GM12878 (cell line): ENCODE measurements at regions not wholly inside any gene's neighbourhood (a gene's known extent, or its start where the extent isn't known, plus 50 kb on each side); places are given as distances from the start of the nearest gene placed in this dataset.

Experiments
- BCL3 ChIP-seq: IDR thresholded peaks from 2 replicates; pipeline ENCODE4 v1.6.1; 2011; ENCODE audit warnings: borderline replicate concordance, low read depth, mild to moderate bottlenecking, moderate library complexity, low read length; ENCODE audit not compliant: insufficient read depth, poor library complexity, severe bottlenecking
- EP300 ChIP-seq, 2 experiments: fragments of 150-350 bp in 1 of 2; IDR thresholded peaks; 2 replicates each; pipeline ENCODE4 v1.6.1; 2011 to 2012; ENCODE audit warnings: low read depth in 2 of 2, low read length in 2 of 2, borderline replicate concordance in 1 of 2, improper control_type of control experiment in 1 of 2, inconsistent platforms in 1 of 2; ENCODE audit not compliant: control insufficient read depth in 1 of 2
- HSF1 ChIP-seq: fragments of 150-350 bp; IDR thresholded peaks from 2 replicates; pipeline ENCODE4 v1.6.1; 2014; ENCODE audit warnings: mild to moderate bottlenecking, low read depth, low read length
- IKZF1 ChIP-seq: fragments of 450-650 bp; conservative IDR thresholded peaks from 2 replicates; pipeline ENCODE4 v1.6.1; 2017; ENCODE audit warnings: antibody characterized with exemption, mild to moderate bottlenecking
- IRF5 ChIP-seq: fragments of 450-650 bp; IDR thresholded peaks from 2 replicates; pipeline ENCODE4 v1.6.1; 2017; ENCODE audit warnings: borderline replicate concordance
- PML ChIP-seq: IDR thresholded peaks from 2 replicates; pipeline ENCODE4 v1.6.1; 2012; ENCODE audit warnings: low read length, inconsistent platforms
- RBBP5 ChIP-seq: fragments of 200-600 bp; sonication (generic); conservative IDR thresholded peaks from 2 replicates; pipeline ENCODE4 v1.6.1; 2016
- SKIL ChIP-seq: fragments of 450-650 bp; IDR thresholded peaks from 2 replicates; pipeline ENCODE4 v1.6.1; 2017; ENCODE audit warnings: mild to moderate bottlenecking, low read depth, inconsistent platforms; ENCODE audit not compliant: poor library complexity, severe bottlenecking
- ZBTB40 ChIP-seq: fragments of 450-650 bp; IDR thresholded peaks from 2 replicates; pipeline ENCODE4 v1.6.1; 2016; ENCODE audit warnings: mild to moderate bottlenecking, moderate library complexity, borderline replicate concordance

- TF ChIP-seq ZBTB40 (no peak), HSF1 (no peak), IRF5 (no peak), EP300 (IDR thresholded peaks at IDR 0.05; ENCODE audit: borderline replicate concordance in 1 of 2, control insufficient read depth in 1 of 2, low read depth in 2 of 2, low read length in 2 of 2) (no peak), IKZF1 (no peak), RBBP5 (no peak), PML (no peak), BCL3 (no peak), SKIL (no peak)
Measured at GRCh38 chr9:106304401-106304920, 558.5 kb upstream of the ZNF462 start (continued).
